ENCODE measurements at regions not wholly inside any gene's neighbourhood (a gene's known extent, or its start where the extent isn't known, plus 50 kb on each side); places are given as distances from the start of the nearest gene placed in this dataset.

DNA sequence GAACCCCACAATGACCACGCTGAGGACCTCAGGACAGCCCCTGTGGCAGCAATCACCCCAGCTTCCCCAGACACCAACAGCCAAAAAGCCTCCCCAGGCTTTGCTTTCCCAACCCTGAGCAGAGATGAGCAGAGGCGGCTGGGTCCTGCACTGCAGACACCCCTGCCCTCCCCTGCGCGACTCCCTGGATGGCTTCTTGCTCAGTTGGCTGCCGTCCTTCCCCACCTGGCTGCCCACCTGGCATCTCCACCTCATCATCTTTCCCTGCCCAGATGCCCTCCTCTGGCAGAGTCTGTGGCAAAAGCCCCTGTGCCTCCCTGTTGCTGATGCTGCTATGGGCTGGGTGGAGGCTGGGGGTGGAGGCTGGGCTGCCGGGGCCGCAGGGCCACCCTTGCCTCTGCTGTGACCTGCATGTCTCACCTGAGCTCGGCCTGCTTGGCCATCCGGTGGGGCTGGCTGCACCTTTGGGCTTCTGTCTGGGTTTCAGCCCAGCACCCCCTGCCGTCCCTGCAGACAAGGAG, 567.7 kb downstream of the TCERG1L start:
- H3K4me3 ChIP-seq (ENCODE audit: low read depth, low read length, poor library complexity, severe bottlenecking) = no peak overlapping the region
- H2AFZ ChIP-seq (ENCODE audit: low read length) = no peak overlapping the region
- ChIA-PET CTCF (ENCODE audit: unreplicated experiment) (no interaction called here), POLR2A (no interaction called here)
- no peak overlapping the region for H3K27ac ChIP-seq (ENCODE audit: low read depth, low read length, poor library complexity, severe bottlenecking)
- H3K4me2 ChIP-seq (ENCODE audit: low read length) = no peak overlapping the region
- H3K9me3 ChIP-seq (ENCODE audit: low read length) = no peaks in the 10 kb centered on the region
- no peak for DNase-seq (ENCODE audit: low spot score)
- intact Hi-C loops (cut with micrococcal nuclease; ENCODE audit: unreplicated experiment) = no loop called here
- no peaks in the 10 kb centered on the region for H4K20me1 ChIP-seq (ENCODE audit: insufficient read depth, low read length)
- BruUV-seq (replicated peaks) = no TSS peak
- no peaks in the 10 kb centered on the region for H3K79me2 ChIP-seq (ENCODE audit: insufficient read depth, low read depth, low read length)
- no peak for TF ChIP-seq EZH2phosphoT487 (IDR thresholded peaks at IDR 0.05; ENCODE audit: borderline replicate concordance, low read depth, low read length)
- TF ChIP-seq, protein P1, sequence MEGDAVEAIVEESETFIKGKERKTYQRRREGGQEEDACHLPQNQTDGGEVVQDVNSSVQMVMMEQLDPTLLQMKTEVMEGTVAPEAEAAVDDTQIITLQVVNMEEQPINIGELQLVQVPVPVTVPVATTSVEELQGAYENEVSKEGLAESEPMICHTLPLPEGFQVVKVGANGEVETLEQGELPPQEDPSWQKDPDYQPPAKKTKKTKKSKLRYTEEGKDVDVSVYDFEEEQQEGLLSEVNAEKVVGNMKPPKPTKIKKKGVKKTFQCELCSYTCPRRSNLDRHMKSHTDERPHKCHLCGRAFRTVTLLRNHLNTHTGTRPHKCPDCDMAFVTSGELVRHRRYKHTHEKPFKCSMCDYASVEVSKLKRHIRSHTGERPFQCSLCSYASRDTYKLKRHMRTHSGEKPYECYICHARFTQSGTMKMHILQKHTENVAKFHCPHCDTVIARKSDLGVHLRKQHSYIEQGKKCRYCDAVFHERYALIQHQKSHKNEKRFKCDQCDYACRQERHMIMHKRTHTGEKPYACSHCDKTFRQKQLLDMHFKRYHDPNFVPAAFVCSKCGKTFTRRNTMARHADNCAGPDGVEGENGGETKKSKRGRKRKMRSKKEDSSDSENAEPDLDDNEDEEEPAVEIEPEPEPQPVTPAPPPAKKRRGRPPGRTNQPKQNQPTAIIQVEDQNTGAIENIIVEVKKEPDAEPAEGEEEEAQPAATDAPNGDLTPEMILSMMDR (conservative IDR thresholded peaks at IDR 0.05; ENCODE audit: low read length) = no peak
- H3K36me3 ChIP-seq (ENCODE audit: insufficient read depth, low read length) = no peaks in the 10 kb centered on the region
- no peaks in the 10 kb centered on the region for H3K9me2 ChIP-seq (ENCODE audit: insufficient read depth, low read length)
- H3K4me1 ChIP-seq (ENCODE audit: insufficient read depth, low read length, poor library complexity, severe bottlenecking) = no peaks in the 10 kb centered on the region

DNA sequence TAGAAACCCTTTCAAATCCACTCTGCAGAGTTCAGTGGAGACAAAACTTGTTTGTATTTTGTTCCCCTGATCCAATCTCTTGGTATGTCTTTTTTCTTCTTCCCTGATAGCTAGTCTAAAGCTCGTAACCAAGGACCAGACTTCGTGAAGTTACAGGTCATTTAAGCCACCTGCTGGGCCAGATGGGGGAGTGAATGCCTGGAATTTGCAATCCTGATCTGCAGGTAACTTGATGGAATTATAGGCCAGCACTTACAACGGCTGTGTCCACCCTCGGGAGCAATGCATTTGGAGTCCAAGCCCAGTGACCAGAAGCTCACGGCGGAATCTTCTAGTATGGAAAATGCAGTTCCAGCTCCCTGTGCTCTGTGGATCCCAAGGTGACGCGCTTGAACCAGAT, 566.9 kb downstream of the TCERG1L start:
- Histone ChIP-seq H3K4me2 (ENCODE audit: low read length) (no peak overlapping the region), H3K4me1 (ENCODE audit: insufficient read depth, low read length, poor library complexity, severe bottlenecking) (no peaks in the 10 kb centered on the region), H3K36me3 (ENCODE audit: insufficient read depth, low read length) (no peaks in the 10 kb centered on the region), H3K9me2 (ENCODE audit: insufficient read depth, low read length) (no peaks in the 10 kb centered on the region), H2AFZ (ENCODE audit: low read length) (no peak overlapping the region), H3K9me3 (ENCODE audit: low read length) (no peaks in the 10 kb centered on the region), H3K79me2 (ENCODE audit: insufficient read depth, low read depth, low read length) (no peaks in the 10 kb centered on the region), H4K20me1 (ENCODE audit: insufficient read depth, low read length) (no peaks in the 10 kb centered on the region), H3K27ac (ENCODE audit: low read depth, low read length, poor library complexity, severe bottlenecking) (no peak overlapping the region), H3K4me3 (ENCODE audit: low read depth, low read length, poor library complexity, severe bottlenecking) (no peak overlapping the region)
- no TSS peak for BruUV-seq (replicated peaks)
- no peak for DNase-seq (ENCODE audit: low spot score)
- intact Hi-C loops (cut with micrococcal nuclease; ENCODE audit: unreplicated experiment) = no loop called here
- CTCF ChIA-PET (ENCODE audit: unreplicated experiment) = no interaction called here
- POLR2A ChIA-PET = no interaction called here
- TF ChIP-seq EZH2phosphoT487 (IDR thresholded peaks at IDR 0.05; ENCODE audit: borderline replicate concordance, low read depth, low read length) = no peak
- TF ChIP-seq, protein P1 (conservative IDR thresholded peaks at IDR 0.05; ENCODE audit: low read length) = no peak

DNA sequence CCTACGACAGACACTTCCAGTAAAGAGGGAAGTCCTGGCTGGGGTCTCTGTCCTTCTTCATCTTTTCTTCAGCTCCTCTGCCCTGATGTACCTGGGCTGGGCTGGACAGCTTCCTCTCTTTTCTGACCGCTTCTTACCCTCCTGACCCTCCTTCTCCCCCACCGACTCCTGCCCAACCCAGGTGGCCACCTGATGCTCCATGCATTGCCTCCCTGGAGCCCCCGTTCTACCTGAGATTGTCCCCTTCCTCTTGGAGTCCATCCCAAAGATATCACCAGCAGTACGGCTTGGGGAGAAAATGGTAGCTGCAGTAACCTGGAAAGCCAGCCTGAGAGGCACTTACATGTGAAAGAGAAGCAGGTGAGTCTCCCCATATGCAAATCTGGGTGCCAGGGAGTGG, 566.3 kb downstream of the TCERG1L start:
- no peak overlapping the region for H3K27ac ChIP-seq (ENCODE audit: low read depth, low read length, poor library complexity, severe bottlenecking)
- DNase-seq (ENCODE audit: low spot score) = no peak
- H3K9me3 ChIP-seq (ENCODE audit: low read length) = no peaks in the 10 kb centered on the region
- BruUV-seq (replicated peaks) = no TSS peak
- no peaks in the 10 kb centered on the region for H3K9me2 ChIP-seq (ENCODE audit: insufficient read depth, low read length)
- intact Hi-C loops (cut with micrococcal nuclease; ENCODE audit: unreplicated experiment) = no loop called here
- no peaks in the 10 kb centered on the region for H3K4me1 ChIP-seq (ENCODE audit: insufficient read depth, low read length, poor library complexity, severe bottlenecking)
- POLR2A ChIA-PET = no interaction called here
- TF ChIP-seq, protein P1 (conservative IDR thresholded peaks at IDR 0.05; ENCODE audit: low read length) = no peak
- no peak for TF ChIP-seq EZH2phosphoT487 (IDR thresholded peaks at IDR 0.05; ENCODE audit: borderline replicate concordance, low read depth, low read length)
- H3K4me3 ChIP-seq (ENCODE audit: low read depth, low read length, poor library complexity, severe bottlenecking) = no peak overlapping the region
- H2AFZ ChIP-seq (ENCODE audit: low read length) = no peak overlapping the region
- no peaks in the 10 kb centered on the region for H3K36me3 ChIP-seq (ENCODE audit: insufficient read depth, low read length)
- no peak overlapping the region for H3K4me2 ChIP-seq (ENCODE audit: low read length)
- H4K20me1 ChIP-seq (ENCODE audit: insufficient read depth, low read length) = no peaks in the 10 kb centered on the region
- no peaks in the 10 kb centered on the region for H3K79me2 ChIP-seq (ENCODE audit: insufficient read depth, low read depth, low read length)
- CTCF ChIA-PET (ENCODE audit: unreplicated experiment) = no interaction called here
